Activated CD4-positive, alpha-beta T cell treated with anti-CD3 and anti-CD28 coated beads, Interleukin-2, amount 50 U/mL, for 4 hours (primary cell): ENCODE measurements at regions not wholly inside any gene's neighbourhood (a gene's known extent, or its start where the extent isn't known, plus 50 kb on each side); places are given as distances from the start of the nearest gene placed in this dataset.
"Not testable (repeated sequence)": the region's sequence is repeated elsewhere in the genome, so short reads cannot be mapped to it uniquely, and the experiment has no call there.

ENCODE experiments used
- DNase-seq, 2 experiments: peaks; one replicate each; pipeline ENCODE4 v3.0.0-alpha.2; 2020

DNA sequence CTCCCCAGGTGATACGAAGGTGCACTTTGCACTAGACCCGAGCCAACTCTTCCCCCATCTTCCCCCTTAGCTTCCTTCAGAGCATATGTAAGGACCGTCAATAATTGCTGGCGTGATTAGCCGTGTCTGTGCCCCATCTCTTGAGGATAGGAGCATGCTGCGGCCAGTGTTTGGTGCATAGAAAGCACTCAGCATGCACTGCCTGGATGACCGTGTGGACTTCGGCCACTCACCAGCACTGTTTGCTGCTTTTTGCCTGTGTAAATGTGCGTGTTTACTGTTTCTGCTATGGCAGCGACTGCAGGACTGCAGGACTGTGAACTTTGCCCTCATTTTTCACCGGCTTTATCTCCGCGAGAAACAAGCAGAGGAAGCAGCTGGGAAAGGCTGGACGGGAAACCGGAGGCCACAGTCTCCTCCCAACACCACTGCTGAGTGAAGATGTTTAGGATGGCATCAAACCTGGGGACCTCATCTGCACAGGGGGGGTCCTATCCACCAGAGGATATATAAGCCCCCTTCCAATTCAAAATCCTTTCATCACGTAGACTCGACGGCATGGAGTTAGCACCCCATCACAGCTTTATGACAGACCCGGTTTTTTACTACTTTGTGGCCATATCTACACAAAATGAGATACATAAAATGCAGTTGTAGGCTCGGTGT, 150.6 kb upstream of the AFDN start:
- DNase-seq, result no peak

DNA sequence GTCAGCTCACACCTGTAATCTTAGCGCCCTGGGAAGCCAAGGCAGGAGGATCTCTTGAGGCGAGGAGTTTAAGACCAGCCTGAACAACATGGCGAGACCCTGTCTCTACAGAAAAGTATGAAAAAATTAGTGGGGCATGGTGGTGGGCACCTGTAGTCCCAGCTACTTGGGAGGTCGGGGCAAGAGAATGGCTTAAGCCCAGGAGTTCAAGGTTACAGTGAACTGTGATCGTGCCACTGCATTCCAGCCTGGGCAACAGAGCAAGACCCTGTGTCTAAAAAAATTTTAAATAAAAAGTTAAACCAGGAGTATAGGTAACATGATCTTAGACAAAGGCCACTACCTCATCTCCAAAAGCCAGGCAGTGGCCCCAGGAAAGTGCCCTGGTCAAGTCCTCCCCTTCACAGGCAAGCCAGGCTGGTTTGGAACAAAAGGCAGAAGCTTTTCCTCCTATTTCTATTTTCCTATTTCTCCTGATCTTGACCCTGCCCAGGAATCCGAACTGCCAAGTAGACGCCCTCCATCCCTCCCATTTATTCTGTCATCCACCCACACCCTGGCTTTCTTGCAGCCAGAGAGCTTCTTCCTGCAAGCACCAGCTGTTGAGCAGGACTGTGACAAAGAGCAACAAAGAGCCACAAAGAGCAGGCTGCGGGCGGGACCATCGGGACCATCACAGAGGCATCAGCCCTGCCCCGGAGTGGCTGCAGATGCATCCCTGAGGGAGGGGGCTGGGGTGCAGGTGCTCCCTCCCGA, 149.9 kb upstream of the AFDN start:
- DNase-seq, result no peak

DNA sequence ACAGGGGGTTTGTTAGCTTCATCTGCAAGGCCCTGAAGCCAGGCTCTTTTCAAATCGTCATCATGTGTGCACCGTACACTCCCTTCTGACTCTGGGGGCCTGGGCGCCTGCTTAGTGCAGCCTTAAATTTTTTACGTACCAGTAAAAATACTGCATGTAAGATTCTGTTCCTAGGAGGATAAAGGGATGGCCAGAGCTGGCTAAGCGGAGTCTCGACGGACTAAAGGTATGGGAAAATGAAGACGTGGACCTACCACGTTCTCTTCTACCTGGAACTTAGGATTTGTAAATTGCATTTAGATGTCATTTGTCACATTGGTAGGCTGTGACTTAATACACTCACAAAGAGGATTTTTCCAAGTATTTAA, 149.3 kb upstream of the AFDN start:
- no peak for DNase-seq

DNA sequence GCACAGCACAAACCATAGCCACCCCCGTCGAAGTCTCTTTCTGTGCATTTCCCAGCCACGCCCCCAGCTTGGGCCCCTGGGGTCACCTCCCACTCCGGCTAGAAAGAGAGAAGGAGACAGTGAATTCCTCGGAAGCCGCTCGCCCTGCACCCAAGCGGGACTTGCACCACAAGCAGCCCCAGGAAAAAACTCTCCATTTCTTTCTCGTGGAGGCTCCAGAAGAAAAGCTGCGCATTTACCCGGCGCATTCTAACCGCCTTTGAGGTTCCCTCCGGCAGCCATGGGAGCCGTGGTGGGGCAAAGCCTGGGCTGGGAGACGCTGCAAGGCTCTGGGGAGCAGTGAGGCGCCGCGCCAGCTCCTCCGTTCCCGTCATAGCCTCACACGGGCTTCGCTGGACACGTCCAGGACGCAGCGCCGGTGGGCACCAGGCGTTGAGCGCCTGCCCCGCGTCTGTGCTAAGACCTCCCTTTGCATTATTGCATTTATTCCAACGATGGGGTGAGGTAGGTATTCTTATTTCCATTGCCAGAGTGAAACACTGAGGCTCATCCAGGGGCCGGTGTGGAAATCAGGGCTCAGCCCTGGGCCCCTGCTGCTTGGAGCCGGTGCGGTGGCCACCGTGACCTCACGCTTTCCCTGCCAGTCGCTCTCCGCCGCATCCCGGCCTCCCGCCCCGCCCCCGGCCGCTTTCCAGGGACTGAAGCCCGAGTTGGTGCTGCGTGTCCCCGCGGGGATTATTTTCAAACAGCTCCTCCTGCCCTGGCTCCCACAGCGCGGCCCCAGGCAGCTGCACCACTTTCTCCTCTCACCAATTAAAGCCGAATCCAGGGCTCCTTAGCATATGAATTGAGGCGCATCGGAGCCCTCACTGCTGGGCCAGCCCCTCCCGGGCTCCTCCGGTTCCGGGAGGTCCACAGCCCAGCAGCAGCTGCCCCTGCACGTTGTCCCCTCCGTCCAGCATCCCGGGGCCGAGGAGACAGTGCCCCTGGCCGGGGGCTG, 148.3 kb upstream of the AFDN start:
- no peak for DNase-seq

DNA sequence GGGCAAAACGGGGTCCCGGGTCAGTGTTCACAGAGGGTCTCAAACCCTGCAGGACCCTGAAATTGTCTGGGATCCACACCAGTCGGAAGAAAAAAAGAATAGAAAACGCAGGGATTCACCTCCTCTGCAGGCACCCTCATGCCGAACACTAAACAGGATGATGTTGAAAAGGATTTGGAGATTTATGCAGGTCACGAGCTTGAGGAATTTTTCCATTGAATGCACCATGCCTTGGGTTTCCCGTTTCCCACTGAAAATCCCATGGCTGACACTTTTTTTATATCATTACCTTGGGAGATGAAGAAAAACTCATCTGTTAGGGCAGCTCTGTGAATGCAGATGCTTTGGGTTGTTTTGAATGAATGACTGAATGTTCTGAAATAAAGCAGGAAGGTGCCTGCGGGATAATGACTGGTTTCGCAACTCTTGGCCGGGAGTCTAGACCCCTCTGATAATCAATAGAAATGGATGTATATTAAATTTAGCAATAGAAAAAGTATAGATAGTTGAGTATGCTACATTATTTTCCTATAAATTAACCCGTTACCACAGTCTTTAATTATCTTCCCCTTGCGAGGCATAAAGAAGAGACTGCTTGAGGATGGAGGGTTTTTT, 147.5 kb upstream of the AFDN start:
- no peak for DNase-seq

DNA sequence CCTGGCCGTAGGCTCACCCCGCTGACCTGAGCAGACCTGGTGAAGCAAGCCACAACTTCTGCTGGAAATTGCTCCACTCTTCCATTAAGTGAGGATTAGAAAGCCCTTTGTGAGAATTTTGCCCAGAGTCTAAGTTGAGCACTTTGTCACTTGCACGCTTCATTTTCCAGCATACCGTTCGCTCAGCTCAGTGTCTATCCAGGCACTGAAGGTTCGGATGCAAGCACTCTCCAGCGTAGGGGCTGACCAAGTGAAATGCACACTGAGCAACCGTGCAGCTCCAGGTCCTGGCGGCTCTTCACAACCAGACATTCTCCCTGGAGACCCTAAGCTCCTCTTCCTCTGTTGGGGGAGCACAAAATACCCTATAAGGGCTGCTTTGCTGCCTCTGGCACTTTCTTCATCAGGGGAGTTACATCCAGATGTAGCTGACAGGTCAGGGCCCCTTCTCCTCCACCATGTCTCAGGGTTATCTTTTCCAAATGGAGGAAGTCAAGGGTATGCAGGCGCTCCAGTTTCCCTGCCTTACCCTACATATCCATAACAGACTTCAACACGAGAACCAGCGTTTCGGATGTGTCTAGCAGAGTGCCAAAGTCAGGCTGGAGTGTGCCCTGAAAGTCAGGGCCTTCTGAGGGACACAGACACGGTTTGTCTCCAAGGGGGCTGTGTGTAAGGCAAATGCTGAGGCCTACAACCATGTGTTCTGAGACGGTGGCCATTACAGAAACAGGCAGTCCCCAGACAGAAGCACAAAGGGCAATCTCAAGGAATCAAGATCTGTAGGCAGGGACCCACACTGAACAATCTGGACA, 146.7 kb upstream of the AFDN start:
- DNase-seq, result no peak

DNA sequence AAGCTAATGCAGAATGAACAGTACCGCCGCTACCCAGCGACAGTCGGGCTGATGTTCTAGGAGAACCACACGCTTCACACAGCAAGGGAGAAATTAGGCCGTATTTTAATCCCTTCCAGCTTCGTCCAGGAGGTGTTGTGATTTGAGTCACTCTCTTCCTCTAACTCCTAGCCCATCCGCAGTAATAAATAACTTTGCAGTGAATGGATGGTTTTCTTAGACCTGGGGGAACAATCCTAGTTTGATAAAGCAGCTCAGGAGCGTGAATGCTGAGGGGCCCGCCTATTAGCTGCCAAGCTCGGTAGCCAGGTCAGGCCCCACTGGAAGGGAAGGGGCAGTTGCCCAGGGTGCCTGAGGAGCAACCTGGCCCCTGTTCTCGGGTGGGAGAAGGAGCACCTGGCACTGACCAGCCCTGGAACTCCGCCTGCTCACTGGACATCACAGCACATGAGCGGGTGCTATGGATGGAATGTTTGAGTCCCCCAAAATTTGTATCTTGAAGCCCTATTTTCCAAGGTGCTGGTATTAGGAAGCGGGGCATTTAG, 146.0 kb upstream of the AFDN start:
- no peak for DNase-seq

DNA sequence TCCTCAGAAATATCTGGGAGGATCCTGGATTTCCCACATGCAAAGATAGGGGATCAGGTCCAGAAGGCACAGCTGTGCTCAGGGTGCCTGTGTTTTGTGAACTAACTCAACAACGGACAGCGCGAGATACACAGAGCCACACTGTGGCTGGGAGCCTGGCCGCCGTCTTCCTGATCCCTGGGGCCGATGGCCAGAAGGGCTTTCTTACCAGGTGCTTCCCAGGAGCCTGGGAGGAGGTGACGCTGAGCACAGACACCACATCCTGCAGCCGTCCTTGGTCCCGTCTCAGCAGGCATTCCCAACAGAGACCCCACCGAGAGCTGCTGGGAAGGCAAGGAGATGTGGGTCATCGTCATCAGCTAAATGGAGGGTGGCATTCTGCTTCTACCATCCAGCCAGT, 144.6 kb upstream of the AFDN start:
- DNase-seq, result no peak

DNA sequence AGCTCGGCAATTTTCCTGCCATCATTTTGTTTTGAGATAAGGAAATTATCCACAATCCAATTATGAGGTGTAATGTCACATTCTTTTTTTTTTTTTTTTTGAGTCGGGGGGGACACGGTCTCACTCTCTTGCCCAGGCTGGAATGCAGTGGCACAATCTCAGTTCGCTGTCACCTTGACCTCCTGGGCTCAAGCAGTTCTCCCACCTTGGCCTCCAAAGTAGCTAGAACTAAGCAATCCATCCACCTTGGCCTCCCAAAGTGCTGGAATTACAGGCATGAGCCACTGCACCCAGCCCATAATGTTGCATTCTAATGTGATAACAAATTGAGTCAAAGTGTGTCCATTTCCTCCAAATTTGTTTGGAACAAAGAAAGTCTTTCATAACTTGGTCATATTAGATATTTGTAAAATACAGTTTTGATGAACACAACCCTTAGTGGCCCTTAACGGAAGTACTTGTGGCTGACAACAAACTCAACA, 144.1 kb upstream of the AFDN start:
- no peak for DNase-seq

DNA sequence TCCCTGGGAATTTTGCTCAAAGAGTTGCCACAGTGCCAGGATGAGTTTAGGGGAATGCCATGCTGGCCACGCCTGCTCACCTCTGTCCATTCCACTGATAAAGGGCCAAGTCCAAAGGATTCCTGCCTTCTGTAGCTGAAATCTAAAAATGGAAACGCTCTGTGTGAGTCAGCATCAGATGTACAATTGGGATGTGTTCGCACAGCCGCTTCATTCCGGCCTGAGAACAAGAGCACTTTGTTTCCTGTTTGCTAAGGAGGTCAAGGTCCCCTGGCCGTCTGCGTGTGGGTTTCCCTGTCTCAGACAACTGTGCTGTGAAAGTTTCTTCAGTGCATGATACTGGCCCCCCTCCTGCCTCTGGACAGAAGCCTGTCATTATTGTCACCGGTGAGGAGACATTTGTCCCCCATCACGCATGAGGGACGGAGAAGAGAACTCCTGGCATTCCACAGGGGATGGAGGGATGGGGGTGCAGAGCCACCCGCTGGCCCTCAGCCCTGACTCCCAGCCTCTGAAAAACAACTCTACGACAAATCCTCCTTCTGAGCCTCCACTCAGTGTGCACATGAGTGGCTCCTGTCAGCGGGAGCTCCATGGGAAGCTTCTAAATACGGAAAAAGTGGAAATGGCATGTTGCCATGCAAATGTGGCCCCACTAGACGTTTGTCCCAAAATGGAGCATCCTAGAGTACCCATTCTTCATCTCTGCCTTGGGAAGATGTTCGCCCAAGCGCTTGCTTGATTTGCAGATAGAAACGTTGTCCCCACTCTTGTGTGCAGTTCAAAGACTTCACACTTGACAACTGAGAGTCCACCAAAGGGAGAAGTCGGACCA, 143.5 kb upstream of the AFDN start:
- no peak for DNase-seq

DNA sequence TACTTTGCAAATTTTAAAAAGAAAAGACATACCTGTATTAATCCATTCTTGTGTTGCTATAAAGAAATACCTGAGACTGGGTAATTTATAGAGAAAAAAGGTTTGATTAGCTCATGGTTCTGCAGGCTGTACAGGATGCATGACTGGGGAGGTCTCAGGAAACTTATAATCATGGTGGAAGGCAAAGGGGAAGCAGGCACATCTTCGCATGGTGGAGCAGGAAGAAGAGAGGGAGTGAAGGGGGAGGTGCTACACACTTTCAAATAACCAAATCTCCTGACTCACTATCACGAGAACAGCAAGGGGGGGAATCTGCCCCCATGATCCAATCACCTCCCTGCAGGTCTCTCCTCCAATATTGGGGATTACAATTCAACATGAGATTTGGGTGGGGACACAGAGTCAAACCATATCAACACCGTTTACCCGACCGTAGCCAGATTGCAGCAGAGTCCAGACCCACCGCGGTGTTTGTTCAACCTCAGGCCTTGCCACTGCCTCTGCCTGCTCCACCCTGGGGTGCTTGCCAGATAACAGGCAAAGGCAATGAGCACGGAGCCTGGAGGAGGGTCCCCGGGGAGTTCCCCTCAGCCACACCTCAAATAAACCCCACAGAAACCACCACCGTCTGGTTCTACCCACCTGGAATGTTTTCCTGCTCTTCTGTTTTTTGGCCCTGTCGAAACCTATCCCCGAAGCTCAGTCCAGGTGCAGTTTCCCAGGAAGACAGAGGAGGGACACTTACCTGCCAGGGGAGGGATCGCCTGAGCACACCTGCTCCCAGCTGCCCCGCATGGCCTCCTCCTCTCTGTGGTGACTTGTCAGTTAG, 142.2 kb upstream of the AFDN start:
- no peak for DNase-seq

DNA sequence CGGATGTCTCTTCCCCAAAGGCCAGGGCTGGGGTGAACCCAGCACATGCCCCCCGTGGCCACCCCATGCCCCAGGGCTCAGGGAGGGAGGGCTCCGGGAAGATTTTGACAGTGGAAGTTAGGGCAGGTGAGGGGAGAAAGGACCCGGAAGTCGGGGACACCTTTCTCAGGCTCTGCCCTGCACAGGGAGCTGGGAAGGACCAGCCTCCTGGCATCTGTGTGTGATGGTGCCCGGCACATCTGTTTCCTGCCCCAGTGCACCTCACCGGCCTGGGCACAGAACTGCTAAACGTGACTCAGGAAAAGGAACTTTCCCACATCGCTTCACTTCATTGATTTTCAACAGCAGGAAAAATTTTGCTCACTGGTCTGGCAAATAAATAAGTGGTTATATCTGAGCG, 141.1 kb upstream of the AFDN start:
- DNase-seq, result no peak

DNA sequence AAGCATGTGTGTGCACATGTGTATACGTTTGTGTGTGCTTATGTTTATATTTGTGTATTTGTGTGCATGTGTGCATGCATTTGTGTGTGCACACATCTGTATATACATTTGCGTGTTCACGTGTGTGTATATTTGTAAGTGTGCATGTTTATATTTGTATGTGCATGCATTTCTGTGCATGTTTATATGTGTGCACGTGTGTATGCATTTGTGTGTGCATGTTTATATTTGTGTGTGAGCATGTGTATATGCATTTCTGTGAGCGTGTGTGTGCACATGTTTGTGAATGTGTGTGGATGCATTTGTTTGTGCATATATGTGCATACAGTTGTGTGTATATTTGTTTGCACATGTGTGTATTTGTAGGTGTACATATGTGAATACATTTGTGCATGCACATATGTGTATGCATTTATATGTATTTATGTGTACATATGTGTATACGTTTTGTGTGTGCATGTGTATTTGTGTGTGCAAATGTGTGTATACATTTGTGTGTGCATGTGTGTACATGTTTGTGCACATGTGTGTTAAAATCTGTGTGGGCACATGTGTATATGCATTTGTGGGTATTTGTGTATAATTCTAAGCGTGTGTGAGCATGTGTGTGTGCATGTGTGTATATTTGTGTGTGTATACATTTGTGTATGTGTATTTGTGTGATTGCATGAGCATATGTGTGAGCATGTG, 140.4 kb upstream of the AFDN start:
- DNase-seq, result no peak

DNA sequence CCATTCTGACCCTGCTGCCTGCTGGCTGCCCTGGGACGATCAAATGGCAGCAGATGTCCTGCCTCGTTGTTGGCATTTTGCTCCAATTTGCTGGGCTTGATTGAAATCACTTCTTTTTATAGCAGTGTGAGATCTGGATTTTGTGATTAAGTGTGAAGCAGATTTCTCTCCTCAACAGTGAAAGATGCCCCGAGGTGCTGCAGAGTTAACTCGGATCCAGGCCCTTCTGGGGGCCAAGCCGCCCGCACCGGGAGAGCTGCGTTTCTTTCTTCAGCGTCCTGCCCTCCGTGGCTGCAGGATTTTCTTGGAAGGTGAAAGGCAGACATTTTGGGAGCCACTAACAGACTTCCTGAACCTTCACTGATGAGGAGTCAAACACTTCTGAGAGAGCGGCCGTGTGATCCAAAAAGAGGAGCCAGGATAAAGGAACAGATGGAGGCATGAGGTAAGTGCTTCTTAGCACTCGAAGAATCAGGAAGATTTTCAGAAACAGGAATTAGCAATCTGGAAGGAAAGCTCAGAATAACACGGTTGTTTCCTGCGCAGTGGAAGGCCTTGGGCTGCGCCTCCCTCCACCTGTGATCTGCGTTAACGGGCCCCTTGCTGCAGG, 139.5 kb upstream of the AFDN start:
- DNase-seq, result no peak

DNA sequence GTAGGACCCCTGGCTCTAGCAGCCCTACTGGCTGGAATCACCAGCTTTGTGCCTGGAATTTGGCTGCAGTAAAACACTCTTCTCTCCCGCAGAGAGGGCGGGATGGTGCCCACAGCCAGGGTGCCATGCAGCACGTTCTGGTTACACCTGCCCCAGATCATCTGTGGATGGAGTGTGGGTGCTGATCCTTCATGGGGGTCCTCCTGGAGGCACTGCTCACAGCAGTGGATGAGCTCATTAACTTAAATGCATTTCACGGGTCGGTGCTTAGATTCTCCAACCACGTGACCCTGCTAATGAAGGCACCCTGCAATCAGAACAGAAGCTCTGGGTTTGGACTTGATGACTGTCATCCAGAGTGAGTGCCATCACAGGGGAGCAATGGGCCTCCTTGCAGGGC, 138.6 kb upstream of the AFDN start:
- no peak for DNase-seq

DNA sequence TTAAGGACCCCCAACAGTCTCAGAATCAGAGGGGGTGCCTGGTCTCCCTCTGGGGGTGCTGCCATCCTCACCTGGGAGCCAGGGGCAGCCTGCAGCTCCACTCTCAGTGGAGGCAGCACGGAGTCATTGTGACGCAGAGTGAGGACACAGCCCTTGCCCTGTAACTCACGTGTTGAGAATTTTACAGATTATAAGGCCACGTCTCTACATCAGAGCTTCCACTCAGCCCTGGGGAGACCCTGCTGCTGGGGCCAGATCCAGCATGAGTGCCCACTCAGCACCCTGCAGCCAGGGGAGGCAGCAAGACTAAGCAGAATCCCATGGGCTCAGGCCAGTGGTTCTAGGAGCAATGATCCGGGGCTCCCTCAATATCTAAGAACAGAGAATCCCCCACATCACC, 137.4 kb upstream of the AFDN start:
- DNase-seq, result no peak

DNA sequence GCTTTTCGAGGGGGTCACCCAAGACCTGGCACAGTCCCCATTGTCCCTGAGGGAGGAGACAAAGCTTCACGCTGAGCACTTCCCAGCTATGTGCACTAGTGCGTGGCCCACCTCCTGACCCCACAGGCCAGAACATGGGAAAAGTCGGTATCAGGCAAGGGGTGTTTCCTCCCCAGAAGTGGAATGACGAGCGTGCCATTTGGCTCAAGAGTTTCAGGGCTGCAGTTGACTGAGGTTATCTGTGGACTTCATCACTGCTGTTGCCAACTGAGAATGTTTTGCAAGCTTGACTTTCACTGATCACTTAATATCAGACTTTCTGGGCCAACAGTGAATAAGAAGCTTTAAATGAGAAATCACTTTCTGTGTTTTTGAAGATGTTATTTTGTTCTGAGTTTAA, 137.0 kb upstream of the AFDN start:
- no peak for DNase-seq

DNA sequence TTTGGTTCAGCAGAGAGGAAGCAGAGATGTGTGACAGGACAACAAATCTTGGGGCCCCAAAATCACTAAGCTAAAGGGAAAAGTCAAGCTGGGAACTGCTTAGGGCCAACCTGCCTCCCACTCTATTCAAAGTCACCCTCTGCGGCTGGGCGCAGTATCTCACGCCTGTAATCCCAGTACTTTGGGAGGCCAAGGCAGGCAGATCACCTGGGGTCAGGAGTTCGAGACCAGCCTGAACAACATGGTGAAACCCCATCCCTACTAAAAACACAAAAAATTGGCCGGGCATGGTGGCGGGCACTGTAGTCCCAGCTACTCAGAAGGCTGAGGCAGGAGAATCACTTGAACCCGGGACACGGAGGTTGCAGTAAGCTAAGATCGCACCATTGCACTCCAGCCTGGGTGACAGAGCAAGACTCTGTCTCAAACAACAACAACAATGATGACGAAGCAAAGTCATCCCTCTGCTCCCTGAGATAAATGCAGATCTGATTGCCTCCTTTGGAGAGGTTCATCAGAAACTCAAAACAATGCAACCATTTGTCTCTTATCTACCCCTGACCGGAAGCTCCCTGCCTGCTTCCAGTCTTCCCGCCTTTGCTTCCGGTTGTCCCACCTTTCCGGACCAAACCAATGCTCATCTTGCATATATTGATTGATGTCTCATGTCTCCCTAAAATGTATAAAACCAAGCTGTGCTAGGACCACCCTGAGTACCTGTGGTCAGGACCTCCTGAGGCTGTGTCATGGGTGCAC, 136.4 kb upstream of the AFDN start:
- DNase-seq, result not testable (repeated sequence)
